GM12872 (cell line): ENCODE measurements at regions not wholly inside any gene's neighbourhood (a gene's known extent, or its start where the extent isn't known, plus 50 kb on each side); places are given as distances from the start of the nearest gene placed in this dataset.

Experiments
- CTCF ChIP-seq: IDR thresholded peaks from 3 replicates; pipeline ENCODE4 v1.5.1; 2011; ENCODE audit warnings: low read depth, mild to moderate bottlenecking, low read length, moderate library complexity; ENCODE audit not compliant: insufficient read depth

- TF ChIP-seq CTCF, result no peak
Measured at GRCh38 chr3:177824190-177824786, 627.0 kb upstream of the TBL1XR1 start.

GRCh38 chr3:177824841-177825240, 627.6 kb upstream of the TBL1XR1 start:
- TF ChIP-seq CTCF, result no peak

- no peak for TF ChIP-seq CTCF
Measured at GRCh38 chr3:177826253-177826652, 629.0 kb upstream of the TBL1XR1 start.

- TF ChIP-seq CTCF, result no peak
Measured at GRCh38 chr3:177827511-177828207, 630.4 kb upstream of the TBL1XR1 start.

- TF ChIP-seq CTCF, result no peak
Measured at GRCh38 chr3:177828208-177828565, 630.9 kb upstream of the TBL1XR1 start.

- no peak for TF ChIP-seq CTCF
Measured at GRCh38 chr3:177830411-177830849, 633.1 kb upstream of the TBL1XR1 start.

GRCh38 chr3:177831361-177831760, 634.1 kb upstream of the TBL1XR1 start:
- no peak for TF ChIP-seq CTCF
